DMS114 treated with DMSO at 0.1 percent for 48 hours (cell line): ENCODE measurements at regions not wholly inside any gene's neighbourhood (a gene's known extent, or its start where the extent isn't known, plus 50 kb on each side); places are given as distances from the start of the nearest gene placed in this dataset.
"Not testable (repeated sequence)": the region's sequence is repeated elsewhere in the genome, so short reads cannot be mapped to it uniquely, and the experiment has no call there.

Source experiments
- DNase-seq: peaks from one replicate; lab custom pipeline; 2025; ENCODE audit not compliant: unreplicated experiment; lab: John Stamatoyannopoulos, UW

DNA sequence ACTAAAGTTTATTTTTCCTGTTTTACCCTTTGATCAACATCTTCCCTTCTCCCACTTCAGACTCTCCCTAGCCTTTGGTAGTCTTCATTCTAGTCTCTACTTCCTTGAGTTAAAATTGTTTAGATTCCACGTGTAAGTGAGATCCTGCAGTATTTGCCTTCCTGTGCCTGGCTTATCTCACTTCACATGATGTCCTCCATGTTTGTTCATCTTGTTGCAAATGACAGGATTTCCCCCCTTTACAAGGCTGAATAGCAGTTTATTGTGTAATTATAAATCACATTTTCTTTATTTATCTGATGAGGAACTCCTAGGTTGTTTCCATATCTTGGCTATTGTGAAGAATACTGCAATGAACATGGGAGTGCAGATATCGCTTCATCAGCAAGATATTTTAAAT, 461.7 kb downstream of the CHSY3 start:
- no peak for DNase-seq

DNA sequence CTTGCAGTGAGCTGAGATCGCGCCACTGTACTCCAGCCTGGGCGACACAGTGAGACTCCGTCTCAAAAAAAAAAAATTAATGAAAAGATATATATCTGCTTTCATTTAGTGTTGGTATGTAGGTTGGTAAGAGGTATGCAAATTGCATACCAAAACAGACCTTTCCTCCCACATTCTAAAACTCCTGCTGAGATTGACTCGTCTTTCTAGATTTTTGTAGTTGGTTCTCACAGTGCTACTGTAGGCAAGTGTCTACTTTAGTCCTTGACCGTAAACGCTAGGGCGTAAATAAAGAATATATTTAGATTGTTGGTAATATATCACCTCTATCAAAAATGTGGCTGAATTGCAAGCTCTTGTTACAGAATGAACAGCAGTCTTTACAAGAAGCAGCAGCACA, 445.9 kb downstream of the CHSY3 start:
- no peak for DNase-seq

DNA sequence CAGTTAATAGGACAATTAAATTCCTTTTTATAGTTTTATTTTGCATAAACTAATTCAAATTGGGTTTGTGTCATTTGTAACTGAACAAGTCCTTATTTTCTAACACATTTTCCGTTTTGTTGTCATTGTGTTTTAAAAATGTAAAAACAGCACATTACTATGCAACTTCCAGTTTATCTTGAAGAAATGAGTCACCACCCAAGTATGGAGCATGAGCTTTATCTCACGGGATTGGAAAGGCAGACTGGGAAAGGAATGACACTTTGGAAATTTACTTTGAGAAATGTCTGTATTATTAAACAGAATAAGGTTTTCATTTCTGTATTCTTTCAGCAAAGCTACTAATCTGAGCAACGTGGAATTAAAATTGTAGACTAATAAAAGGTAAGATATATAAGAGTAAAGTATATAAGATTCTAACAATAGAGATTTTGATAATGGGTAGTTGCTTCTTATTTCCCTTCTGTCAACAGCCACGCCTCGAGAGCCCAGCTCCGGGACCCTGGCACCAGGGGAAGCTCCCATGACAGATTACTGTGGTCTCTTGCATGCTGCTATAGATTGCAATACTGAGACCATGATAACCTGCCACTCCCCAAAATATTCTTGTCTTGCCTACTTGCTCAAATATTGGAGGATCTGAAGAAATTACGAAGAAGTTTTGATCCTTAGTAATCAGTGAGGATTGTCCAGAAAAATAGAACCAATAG, 433.1 kb downstream of the CHSY3 start:
- DNase-seq = no peak

DNA sequence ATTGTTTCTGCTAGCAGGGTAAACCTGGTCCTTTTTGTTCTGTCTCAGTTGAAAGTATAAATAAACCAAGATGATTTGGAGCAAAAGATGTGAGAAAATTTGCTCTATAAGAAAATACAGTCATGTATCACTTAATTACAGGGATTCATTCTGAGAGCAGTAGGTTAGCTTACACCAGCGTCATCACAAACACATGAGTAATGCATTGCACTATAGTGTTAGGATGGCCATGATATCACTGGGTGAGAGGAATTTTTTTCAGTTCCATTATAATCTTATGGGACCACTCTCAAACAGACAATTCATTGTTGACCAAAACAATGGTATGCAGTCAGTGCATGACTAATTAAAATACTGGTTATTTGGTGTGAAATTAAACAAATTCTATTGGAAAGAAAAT, 430.9 kb downstream of the CHSY3 start:
- DNase-seq = no peak

DNA sequence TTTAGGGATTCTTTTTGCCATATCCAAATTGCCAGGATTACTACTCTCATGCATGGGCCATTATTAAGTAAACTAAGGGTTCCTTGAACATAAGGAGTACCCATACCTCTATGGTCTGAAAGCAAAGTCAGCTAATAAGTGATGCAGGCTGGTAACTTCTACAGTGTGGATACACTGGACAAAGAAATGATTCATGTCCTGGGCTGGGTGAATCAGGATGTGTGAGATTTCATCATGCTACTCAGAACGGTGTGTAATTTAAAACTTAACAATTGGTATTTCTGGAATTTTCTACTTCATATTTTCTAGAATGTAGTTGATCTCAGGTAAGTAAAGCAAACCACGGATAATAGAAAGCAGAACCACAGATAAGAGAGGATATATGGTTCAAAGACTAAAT, 428.8 kb downstream of the CHSY3 start:
- no peak for DNase-seq

DNA sequence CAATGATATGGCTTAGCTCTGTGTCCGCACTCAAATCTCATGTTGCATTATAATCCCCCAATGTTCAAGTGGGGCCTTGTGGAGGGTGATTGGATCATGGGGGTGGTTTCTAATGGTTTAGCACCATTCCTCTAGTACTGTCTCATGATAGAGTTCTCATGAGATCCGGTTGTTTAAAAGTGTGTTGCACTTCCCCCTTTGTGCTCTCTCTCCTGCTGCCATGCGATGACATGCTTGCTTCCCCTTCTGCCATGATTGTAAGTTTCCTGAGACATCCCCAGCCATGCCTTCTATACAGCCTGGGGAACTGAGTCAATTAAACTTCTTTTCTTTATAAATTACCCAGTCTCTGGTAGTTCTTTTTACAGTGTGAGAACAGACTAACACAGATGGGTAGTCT, 427.1 kb downstream of the CHSY3 start:
- DNase-seq = no peak

DNA sequence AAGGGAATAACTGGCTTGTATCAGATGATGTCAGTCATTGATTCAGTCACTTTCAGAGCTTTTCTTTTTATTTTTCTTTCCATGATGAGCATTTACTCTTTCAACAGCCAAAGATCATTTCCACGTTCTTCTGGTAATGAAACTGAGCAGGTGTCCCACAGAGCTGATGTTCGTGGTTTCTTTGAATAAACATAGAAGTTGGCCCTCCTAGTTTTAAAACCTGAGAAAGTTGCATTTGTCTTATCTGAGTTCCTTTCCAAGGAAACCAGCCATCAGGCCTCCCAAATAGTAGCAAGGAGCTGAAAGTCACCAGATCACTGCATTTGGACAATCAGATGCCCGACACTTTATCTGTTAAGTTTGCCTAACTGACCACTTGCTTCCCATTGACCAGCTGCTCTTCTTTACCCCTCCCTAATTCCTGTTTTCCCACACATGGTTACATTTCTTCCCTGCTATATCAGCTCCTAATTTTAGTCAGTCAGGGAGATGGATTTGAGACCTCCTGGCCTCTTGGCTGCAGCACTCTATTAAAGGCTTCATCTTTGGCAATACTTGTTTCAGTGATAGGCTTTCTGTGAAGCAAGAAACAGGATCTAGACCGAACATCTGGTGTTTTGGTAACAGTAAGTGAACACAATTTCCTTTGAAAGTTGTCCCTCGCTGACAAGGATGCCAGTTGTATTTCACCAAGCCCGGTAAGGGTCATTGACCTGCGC, 420.8 kb downstream of the CHSY3 start:
- DNase-seq = no peak

DNA sequence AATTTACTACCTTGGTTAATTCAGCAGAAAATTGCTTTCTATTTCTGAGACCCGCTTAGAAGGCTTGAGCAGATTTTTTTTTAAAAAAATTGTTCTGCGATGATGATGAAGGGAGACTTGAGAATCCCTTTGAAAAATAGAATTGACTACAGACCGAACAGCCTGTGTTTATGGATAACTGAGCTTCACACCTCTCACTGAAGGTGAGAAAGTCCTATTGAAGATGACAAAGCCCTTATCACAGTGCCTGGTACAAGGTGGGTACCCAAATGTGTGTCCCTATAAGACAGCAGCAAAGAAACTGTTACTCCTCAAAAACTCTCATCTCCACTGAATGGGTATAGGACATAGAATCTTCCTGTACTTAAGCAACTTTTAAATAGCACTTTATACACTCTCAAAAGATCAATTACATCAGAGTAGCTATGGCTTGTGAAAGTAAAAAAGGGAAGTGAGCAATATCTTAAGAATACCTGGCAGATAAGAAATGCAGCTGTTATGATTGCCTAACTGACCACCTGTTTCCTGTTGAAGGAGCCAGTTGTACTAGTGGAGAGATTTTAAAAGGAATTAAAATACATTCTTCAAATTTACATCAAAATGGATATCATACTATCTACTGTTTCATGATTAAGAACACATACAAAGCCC, 419.7 kb downstream of the CHSY3 start:
- DNase-seq = no peak

DNA sequence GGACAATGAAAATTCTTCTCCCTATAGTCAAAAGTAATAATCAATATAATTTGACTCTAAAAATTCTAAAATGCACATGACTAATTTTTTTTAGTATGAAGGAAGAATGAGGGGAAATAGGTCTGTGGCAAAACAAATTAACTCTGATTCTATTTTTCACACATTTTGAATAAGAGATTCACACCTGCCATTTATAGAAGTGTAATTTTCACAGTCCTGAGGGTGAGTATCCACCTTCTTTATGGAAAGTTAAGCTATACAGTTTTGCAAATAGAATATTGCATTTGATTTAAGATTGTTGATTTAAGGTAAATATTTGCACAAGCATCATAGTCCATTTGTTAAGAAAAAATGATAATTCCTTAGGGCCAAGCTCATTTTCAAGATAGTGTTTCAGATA, 417.7 kb downstream of the CHSY3 start:
- no peak for DNase-seq

DNA sequence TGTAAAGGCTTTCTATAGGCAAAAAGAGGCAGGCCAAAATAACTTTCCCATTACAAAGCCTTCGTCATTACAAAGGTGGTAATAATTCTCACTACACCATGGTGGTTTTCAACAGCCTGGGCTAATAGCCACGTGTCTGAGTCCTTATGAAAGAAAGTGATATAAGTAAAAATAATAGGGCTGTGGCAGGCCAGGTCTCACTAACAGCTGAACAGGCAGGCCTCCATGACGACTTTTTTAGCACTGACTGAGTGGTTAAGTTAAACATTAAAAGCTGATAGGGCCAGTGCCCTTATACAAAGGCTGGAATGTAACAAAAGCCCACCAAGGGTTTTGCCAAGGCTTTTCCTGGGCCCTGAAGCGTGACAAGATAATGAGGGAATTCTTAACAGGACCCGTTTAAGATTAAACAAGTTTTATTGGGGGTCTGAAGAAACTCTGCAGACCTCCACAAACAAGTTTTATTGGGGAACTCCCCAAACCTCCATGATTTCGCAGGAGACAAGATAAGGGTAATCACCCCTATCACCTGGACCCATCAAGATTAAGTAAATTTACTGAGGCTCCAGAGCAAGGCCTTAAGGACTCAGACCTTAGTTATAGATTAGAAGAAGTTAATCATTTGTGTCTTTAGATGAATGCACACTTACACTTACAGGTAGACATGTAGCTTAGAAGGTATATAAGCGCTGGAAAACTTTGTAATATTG, 412.9 kb downstream of the CHSY3 start:
- no peak for DNase-seq

DNA sequence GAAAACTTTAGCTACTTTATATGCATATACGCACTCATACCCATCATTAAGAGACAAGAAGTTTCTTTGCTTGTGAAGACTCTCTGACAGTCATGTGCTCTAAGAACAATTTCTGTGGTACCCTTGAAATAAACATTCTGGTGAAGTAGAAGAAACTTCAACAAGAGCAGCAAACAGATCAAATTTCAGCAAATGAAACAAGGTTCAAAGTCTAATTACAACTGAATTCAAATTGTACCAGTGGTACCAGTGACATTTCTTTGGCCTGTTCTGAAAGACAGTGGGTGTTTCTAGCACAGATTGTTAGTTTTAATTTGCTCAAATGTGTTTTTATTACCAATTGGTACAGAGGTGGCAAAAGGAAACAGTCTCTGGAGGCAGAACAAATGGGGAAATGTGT, 391.0 kb downstream of the CHSY3 start:
- DNase-seq = no peak

DNA sequence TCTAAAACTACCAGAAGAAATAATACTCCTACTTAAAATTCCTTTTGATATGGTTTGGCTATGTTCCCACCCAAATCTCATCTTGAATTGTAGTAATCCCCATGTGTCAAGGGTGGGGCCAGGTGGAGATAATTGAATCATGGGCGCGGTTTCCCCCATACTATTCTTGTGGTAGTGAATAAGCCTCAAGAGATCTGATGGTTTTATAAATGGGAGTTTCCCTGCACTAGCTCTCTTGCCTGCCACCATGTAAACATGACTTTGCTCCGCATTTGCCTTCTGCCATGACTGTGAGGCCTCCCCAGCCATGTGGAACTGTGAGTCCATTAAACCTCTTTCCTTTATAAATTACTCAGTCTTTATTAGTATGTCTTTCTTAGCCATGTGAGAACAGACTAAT, 390.5 kb downstream of the CHSY3 start:
- DNase-seq = not testable (repeated sequence)

DNA sequence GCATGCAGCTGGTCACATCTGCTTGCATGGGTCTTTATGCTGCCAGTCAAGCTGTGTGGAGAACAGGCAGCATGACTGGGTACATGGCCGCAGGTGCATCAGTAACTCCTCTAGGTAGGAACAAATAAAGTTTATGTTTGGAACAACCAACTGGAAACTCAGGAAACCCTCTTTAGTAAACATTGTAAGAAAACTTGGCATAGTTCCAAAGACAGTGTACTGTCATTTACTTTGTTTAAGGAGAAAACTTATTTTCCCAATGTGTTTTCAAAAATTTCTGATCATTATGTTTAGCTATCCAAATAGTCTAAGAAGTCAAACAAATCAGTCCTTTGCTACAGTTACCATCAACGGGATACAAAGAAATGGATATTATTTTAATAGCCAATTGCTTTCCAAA, 386.0 kb downstream of the CHSY3 start:
- DNase-seq = no peak

DNA sequence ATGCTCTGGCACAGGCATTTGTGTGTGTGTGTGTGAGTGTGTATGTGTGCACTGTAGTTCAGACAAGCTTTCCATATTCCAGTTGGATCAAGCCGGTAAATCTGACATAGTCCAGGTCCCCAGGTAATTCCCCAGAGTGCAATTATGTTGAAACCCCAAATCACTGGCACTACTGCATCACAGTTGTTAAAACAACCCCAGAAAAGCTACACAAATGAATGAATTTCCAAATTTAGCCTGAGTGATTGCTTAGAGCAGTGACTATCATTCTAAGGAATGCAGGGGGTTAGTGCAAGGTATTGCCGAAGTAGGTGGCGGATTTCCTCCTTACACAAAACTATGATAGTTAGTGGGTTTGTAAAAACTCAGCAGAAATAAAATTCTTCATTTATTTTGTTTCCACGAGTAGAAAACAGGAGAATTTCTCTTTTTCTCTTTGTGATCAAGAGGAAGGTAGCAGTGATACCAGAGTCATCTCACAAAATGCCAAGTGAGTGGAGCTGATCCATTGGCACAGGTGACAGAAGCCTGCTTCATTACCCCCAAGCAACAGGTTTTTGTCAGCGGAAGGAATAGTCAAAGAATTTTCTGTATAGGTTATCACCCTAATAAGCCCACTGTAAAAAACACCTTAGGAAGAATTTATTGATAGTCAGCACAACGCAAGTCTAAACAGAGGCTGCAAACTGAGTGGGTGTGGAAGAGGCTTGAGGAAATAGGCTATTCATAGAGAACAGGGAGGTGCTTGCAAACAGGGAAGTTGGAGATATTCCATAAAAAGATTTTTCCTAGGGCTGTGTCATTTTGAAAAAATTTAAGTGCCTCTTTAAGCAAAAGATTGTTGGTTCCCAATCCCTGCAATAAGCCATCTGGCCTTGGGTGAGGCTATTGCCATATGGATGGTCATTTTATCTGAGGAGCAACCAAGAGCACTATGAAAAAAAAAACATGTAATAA, 385.1 kb downstream of the CHSY3 start:
- no peak for DNase-seq

DNA sequence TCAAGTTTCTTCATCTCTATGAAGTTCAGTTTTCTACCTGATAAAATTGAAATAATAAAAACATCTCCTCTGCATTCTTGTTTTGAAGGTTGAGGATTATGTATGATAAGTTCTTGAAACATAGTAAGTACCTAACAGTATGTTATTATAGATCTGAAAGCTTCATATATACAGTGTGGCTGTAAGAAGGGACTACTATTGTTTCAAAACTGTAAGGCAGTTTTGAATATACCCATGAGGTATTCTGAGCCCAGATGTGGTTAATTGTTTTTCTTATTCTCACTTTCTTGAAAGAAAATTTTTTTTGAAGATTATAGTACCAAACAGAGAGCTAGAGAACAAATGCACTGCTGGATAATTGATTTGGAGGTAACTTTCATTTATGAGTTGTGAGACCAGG, 383.2 kb downstream of the CHSY3 start:
- no peak for DNase-seq

DNA sequence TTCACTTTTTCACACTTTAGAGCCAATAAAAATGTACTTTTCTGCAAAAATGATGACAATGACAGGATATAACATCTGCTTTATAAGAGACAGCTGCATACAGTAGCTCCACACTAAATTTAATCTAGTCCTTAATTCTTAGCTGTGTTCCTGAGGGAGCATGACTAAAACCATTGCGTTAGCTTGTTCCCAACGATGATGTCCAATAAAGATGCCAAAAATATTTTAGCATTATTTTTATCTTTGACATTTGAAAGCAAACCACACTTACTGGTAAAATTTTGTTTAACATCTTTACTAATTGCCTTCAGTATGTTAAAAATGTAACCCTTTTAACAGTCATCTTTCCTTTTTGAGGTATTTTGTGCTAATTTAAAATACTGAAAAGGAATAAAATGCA, 382.7 kb downstream of the CHSY3 start:
- no peak for DNase-seq

DNA sequence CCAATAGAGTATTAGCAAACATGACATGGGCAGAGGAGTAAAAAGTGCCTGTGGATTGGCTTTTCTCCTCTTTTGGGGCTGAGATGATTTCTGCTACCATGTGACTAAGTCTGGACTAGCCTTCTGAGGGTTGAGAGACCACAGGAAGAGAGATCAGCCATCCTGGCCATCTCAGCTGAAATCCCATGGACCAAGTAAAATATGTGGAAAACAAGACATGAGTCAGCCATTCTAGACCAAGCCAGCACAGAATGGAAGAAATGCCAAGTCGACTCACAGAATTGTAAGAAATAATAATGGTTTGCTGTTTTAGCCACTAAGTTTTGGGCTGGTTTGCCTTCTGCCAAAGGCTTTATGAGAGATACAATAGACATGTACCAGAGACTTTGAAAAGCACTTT, 377.8 kb downstream of the CHSY3 start:
- DNase-seq = no peak

DNA sequence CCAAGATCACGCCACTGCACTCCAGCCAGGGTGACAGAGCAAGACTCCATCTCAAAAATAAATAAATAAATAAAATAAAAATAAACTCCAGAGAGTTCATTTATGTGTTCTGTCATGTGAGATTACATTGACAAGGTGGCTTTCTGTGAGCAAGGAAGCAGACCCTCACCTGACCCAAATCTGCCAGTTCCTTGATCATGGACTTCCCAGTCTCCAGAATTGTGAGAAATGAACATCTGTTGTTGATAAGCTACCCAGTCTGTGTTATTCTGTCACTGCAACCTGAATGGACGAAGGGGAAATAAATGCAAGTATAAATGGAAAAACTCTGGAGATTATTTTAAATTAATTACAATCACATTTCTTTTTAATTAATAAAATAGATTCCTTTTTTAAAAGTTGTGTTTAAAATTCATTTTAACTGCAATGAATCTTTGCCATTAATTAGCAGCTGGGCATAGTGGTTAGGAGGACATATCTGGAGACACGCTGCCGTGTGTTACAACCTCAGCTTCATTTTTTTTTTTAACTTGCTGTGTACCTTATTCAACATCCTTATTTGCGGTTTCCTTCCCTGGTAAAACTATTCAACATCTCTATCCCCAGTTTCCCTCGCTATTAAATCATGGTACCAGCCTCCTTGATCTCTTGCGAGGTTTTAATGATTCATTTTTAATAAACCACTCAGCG, 376.4 kb downstream of the CHSY3 start:
- DNase-seq = no peak

DNA sequence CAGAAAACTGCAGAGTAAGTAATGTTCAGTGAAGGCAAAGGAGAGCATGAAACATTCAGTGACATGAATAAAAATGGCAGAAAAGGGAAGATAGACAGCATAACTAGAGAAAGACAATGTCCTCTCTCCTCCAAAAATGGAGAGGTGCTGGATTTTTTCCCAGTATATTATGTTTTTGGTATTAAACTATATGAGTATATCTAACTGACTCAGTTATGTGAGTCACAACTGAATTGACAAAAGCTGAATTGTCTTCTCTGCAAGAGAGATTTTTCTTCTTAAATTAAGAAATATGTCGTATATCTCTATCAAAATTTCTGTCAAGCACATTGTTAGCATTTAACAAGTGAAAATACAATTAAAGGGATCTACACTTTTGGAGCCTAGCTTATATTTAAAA, 375.1 kb downstream of the CHSY3 start:
- DNase-seq = no peak

DNA sequence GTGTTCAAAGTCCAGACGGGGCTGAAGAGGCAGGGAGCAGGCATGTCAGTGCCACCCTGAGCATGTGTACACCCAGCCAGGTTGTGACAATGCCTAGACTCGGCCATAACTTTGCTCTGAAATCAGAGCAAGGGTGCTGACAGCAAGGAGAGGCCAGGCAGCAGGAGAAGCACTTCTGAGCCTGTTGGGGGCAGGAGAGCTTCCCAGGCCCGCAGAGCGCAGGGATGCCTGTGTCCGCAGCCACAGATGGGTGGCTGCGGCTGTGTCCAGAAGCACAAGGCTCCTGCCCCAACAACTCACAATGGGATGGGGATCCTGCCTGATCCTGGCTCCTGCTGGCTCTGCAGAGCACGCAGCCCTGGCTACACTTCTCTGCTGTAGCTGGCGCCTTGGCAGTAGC, 373.9 kb downstream of the CHSY3 start:
- no peak for DNase-seq
